NB4 (cell line): ENCODE measurements at regions not wholly inside any gene's neighbourhood (a gene's known extent, or its start where the extent isn't known, plus 50 kb on each side); places are given as distances from the start of the nearest gene placed in this dataset.
"Not testable (repeated sequence)": the region's sequence is repeated elsewhere in the genome, so short reads cannot be mapped to it uniquely, and the experiment has no call there.

Experiments used
- DNase-seq: peaks from one replicate; pipeline ENCODE4 v3.0.0; 2010; ENCODE audit warnings: low read depth
- H3K4me3 ChIP-seq: one replicate; pipeline ENCODE4 v1.5.1; 2011; ENCODE audit warnings: mild to moderate bottlenecking, low read depth, low read length, moderate library complexity
- MYC ChIP-seq: IDR thresholded peaks from 2 replicates; pipeline ENCODE4 v1.6.1; 2011; ENCODE audit warnings: low read depth, low read length
- POLR2A ChIP-seq: IDR thresholded peaks from 2 replicates; pipeline ENCODE4 v1.6.1; 2011; ENCODE audit warnings: mild to moderate bottlenecking; ENCODE audit not compliant: insufficient read length; ENCODE audit errors: extremely low read depth
- TF ChIP-seq, protein P1 (sequence below): IDR thresholded peaks from one replicate; pipeline ENCODE4 v1.5.1; 2012; ENCODE audit warnings: low read depth, low read length
- TF ChIP-seq, protein P2 (sequence below): IDR thresholded peaks from 2 replicates; pipeline ENCODE4 v1.6.1; 2011; ENCODE audit warnings: low read depth, low read length

DNA sequence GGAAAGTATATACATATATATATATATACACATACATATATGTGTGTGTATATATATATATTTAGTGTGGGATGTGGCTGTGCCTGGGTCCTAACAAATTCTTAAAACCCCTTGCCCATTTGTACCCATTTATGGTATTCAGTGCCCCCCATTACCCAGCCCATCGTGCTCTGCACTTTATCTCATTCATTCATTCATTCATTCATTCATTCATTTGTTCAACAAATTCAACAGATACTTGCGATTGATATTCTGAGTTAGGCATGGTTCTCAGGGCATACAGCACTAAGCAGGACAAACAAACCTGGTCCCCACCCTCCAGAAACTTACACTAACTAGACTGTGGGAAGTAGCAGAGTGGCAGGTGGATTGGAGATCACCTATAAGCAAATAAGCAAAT, 56.6 kb upstream of the LMO2 start:
- H3K4me3 ChIP-seq, result no peak overlapping the region
- DNase-seq, result no peak
- TF ChIP-seq MYC (no peak), POLR2A (no peak)
- TF ChIP-seq, protein P1, sequence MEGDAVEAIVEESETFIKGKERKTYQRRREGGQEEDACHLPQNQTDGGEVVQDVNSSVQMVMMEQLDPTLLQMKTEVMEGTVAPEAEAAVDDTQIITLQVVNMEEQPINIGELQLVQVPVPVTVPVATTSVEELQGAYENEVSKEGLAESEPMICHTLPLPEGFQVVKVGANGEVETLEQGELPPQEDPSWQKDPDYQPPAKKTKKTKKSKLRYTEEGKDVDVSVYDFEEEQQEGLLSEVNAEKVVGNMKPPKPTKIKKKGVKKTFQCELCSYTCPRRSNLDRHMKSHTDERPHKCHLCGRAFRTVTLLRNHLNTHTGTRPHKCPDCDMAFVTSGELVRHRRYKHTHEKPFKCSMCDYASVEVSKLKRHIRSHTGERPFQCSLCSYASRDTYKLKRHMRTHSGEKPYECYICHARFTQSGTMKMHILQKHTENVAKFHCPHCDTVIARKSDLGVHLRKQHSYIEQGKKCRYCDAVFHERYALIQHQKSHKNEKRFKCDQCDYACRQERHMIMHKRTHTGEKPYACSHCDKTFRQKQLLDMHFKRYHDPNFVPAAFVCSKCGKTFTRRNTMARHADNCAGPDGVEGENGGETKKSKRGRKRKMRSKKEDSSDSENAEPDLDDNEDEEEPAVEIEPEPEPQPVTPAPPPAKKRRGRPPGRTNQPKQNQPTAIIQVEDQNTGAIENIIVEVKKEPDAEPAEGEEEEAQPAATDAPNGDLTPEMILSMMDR, result no peak
- TF ChIP-seq, protein P2, sequence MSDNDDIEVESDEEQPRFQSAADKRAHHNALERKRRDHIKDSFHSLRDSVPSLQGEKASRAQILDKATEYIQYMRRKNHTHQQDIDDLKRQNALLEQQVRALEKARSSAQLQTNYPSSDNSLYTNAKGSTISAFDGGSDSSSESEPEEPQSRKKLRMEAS, result no peak

DNA sequence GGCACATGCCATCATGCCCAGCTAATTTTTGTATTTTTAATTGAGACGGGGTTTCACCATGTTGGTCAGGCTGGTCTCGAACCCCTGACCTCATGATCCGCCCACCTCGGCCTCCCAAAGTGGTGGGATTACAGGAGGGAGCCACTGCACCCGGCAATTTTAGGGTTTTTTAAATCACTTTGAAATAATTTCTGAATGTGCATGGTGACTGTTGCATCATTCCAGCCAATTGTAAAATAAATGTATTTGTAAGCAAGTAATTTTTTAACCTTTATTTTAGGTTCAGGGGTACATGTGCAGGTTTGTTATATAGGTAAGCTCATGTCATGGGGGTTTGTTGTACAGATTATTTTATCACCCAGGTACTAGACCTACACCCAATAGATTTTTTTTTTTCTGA, 56.0 kb upstream of the LMO2 start:
- not testable (repeated sequence) for H3K4me3 ChIP-seq, DNase-seq

DNA sequence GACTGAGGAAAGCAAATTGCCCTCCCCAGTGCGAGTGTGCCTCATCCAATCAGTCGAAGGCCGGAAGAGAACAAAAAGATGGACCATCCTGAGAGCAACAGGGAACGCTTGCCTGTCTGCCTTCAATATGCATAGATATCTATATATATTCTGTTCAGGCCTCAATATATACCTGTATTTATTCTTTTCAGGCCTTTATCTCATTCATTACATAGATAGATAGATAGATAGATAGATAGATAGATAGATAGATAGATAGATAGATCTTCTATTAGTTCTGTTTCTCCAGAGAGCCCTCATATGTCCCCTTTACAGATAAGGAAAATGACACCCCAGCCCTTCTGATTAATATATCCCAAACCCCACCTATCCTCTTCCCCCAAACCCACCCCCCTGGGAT, 55.1 kb upstream of the LMO2 start:
- TF ChIP-seq POLR2A (no peak), MYC (no peak)
- TF ChIP-seq, protein P1, result no peak
- TF ChIP-seq, protein P2, result no peak

DNA sequence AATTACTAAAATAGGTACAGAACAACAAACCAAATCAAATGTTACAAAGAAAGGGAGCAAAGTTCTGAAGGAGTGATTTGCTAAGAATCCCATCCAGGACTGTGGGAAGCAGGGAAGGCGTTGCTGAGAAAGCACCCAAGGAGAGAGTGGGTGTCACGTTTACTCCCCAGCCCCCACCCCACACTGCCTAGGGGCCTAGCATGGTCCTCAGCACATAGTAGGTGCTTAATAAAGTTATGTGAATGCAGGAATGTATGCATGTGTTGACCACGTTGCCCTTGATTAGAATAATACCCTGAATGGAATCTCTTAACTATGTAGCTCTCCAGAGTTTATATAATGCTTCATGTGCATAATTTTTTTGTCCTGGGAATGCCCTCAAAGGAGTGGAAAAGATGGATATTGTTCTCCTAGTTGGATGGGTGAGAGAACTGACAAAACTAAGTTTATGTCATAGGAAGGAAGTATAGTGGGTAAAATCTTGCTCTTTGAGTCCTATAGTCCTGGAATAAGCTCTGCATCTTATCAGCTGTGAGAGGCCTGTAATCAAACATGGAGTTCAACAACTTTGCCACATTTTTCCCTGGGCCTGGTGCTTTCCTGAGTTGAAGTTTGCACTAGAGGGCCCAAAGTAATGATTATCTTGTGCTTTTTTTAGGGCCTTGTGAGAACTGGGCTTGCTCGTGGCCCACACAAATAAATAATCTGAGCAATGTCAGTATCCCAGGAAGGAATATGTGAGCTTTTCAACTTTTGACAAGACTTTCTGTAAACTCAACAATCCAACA, 53.8 kb upstream of the LMO2 start:
- no peak overlapping the region for H3K4me3 ChIP-seq
- DNase-seq, result no peak
- TF ChIP-seq POLR2A (no peak), MYC (no peak)
- TF ChIP-seq, protein P1, result no peak
- TF ChIP-seq, protein P2, result no peak

More for the DNA sequence above, 55.1 kb upstream of the LMO2 start:
- H3K4me3 ChIP-seq, result no peak overlapping the region
- no peak for DNase-seq

DNA sequence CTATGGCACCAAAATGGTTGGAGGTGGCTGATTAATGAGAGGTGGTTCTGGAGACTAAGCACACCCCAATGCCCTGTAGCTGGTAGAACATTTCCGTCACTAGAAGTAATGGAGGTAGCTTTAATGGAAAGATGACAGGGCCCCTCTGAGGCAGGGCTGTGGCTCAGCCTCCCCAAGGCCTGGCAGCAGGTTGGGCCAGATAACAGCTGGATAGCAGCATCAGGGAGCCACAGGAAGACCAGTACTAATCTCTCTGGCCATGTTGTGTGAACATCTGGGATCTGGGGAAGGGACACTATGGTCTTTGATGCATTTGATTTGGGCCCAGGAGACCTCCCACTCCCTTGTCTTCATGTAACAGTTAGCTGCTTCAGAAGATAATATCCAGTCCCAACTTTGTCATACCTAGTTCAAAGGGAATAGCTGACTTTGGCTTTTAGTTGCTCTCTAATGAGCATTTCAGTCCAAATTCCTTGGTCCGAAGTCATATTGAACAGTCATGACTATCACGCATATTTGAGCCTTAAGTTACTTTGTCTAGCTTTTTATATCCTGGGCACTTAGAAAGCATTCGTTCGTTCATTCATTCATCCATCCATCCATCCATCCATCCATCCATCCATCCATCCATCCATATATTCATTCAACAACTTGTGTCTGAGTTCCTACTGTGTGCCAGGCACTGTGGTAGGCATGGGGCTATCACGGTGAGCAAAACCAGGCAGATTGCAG, 53.0 kb upstream of the LMO2 start:
- DNase-seq, result no peak
- TF ChIP-seq POLR2A (no peak), MYC (no peak)
- TF ChIP-seq, protein P2, result no peak
- TF ChIP-seq, protein P1, result no peak
- H3K4me3 ChIP-seq, result no peak overlapping the region

DNA sequence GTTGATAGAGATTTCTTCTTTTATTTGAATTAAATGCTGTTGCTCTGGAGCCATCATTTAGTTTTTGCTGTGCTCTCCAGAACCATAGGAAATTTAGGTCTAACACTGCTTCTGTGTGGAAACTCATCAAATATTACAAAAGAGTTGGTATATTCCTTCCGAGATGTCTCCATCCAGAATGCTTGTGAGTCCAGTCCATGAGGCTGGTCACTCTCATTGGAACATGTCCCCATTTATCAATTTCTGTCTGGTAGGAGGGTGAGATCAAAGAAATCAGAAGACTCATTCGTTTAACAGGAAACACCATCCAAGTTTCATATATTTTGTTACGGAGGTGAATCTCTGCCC, 52.4 kb upstream of the LMO2 start:
- no peak overlapping the region for H3K4me3 ChIP-seq
- TF ChIP-seq MYC (no peak), POLR2A (no peak)
- TF ChIP-seq, protein P1, result no peak
- TF ChIP-seq, protein P2, result no peak
- no peak for DNase-seq
